Stomach (tissue), 4 donors: ENCODE measurements at regions not wholly inside any gene's neighbourhood (a gene's known extent, or its start where the extent isn't known, plus 50 kb on each side); places are given as distances from the start of the nearest gene placed in this dataset.

Experiments used
- CTCF ChIP-seq, 7 experiments: fragments of 450-650 bp in 4 of 7; fragments of 200-600 bp in 3 of 7; sonication (generic) in 3 of 7; IDR thresholded peaks; one replicate each; pipeline ENCODE4 v1.5.1; 2016 to 2019; ENCODE audit warnings: antibody characterized with exemption in 7 of 7, control low read depth in 2 of 7, mild to moderate bottlenecking in 1 of 7
- EP300 ChIP-seq: sonication (generic); formaldehyde crosslinking; IDR thresholded peaks from one replicate; pipeline ENCODE4 v1.6.1; 2017; ENCODE audit warnings: antibody characterized with exemption
- POLR2A ChIP-seq, 4 donors: fragments of 450-650 bp; IDR thresholded peaks; one replicate each; pipeline ENCODE4 v1.6.1; 2016; ENCODE audit warnings: antibody characterized with exemption in 4 of 4, control low read depth in 2 of 4, mild to moderate bottlenecking in 1 of 4, moderate library complexity in 1 of 4
- POLR2AphosphoS5 ChIP-seq, 3 donors: sonication (generic); formaldehyde crosslinking; IDR thresholded peaks; one replicate each; pipeline ENCODE4 v1.6.1; 2016; ENCODE audit warnings: antibody characterized with exemption in 3 of 3

- TF ChIP-seq CTCF (IDR thresholded peaks at IDR 0.05), result no peak
- TF ChIP-seq POLR2A (IDR thresholded peaks at IDR 0.05), result no peak
- no peak for TF ChIP-seq EP300
- no peak for TF ChIP-seq POLR2AphosphoS5 (IDR thresholded peaks at IDR 0.05)
Measured at GRCh38 chr3:107106907-107107306, 270.3 kb upstream of the CCDC54 start.
